Stimulated activated CD4-positive, alpha-beta T cell treated with anti-CD3 and anti-CD28 coated beads, Interleukin-1b, Interleukin-23, amount 100 ng/mL, for 1 hour (primary cell): ENCODE measurements at regions not wholly inside any gene's neighbourhood (a gene's known extent, or its start where the extent isn't known, plus 50 kb on each side); places are given as distances from the start of the nearest gene placed in this dataset.

Experiments used
- DNase-seq, 2 donors: peaks; one replicate each; pipeline ENCODE4 v3.0.0-alpha.2; 2020; ENCODE audit warnings: low read depth in 2 of 2

DNA sequence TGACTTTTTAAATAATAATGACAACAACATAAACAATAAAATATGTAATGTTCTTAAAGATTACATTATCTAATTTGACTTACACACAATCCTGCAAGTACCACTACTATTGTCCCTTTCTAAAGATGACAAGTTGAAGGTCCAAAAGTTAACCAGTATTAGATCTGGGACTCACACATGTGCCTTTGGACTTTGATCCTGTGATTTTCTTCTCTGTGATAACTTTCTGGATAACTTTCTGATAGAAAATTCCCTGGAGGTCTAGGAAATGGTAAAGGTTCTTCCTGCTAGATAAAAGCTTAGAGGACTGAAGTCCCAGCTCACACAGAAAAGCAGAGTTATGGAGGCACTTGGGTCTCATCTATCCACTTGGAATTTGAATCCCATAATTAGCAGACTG lies 311.9 kb upstream of the KLHL29 start:
- DNase-seq: no peak

DNA sequence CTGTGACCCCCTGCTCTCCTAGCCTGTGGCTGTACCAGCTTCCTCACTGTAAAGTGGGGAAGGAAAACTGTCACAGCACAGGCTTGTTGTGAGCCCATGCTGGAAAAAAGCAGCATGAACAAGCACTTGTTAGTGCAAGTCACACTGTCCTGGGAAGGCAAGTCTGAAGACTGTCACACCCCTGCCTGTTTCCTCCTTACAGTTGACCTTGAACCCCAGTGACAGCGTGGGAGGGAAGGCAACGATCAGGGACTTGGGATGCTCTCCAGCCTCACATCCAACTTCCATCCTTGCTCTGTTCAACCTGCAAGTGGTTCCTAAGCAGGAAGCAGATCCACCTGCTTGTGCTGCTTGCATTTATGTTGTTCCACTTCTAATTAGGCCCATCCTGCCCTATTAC lies 311.3 kb upstream of the KLHL29 start:
- DNase-seq: no peak

DNA sequence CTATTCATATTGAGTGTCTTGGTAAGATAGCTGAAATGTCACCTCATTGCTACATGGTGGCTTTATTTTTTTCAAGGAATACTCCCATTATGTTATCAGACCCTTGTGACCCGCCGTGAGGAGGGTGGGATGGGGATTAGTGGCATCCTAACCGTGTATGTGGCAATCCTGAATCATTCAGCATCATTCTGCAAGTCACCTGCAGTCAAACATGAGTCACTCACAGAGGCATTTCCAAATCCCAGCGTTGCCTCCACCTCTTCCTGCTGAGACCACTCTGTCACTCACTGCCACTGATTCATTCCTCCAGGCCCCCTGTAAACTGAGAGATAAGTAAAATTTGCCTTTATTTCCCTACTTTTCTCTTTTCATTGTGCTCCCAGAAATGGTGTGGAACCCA lies 307.4 kb upstream of the KLHL29 start:
- no peak for DNase-seq

DNA sequence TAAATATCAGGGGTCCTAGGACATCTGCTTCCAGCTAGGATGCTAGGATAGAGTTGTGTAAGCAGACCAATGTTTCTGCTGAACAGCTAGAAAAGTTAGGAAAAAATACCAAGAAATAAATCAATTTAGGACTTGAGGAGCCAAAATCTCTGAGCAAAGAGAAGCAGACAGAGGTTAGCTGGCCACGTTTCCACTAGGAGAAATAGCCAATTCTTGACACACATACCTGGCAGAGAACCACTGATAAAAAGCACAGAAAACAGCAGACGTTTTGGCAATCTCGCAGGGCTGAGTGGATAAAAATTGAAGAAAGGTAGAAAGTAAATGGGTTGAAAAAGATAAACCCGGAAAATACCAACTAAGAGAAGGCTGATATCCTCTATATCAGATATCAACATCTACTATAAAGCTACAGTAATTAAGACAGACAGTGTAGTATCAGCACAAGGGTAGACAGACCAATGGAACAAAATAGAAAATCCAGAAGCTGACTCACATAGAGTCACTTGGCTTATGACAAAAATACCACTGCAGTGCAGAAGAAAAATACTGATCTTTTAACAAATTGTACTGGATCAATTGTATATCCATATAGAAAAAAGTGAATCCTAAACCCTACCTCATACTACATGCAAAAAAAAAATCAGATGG lies 306.1 kb upstream of the KLHL29 start:
- no peak for DNase-seq

DNA sequence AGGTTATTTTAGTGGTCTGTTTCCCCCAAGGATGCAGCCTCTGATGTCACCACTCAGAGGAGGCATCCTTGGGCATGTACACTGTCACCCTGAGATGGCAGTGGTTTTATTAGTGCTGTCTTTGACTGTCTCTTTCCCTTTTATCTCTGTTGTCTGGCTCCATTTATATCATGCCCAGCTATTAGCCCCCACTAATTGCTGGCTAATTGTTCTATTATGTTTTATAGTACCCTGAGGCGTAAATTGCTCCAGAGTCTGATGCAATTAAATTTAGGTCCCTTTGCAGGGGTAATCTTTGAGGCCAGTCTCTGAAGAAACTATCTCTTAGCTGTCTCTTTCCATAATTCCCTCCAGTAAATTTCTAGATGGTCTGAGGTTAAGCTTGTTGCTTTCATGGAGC lies 301.0 kb upstream of the KLHL29 start:
- DNase-seq: no peak

DNA sequence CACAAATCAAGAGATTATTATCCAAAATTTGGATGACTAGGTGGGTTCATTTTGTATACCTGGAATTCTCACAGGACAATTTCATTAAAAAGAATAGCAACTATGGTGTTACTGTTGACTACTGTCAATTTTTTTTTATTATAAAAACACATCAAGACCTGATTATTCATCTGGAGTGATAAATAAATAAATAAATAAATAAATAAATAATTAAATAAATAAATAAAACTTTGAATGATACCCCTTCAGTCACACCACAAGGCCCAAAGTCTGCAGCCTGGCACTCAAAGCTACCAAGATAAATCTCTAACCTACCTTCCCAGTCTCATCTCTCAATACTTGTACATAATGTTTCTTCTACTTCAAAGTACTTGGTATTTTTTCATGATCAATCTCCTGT lies 294.0 kb upstream of the KLHL29 start:
- DNase-seq: no peak

DNA sequence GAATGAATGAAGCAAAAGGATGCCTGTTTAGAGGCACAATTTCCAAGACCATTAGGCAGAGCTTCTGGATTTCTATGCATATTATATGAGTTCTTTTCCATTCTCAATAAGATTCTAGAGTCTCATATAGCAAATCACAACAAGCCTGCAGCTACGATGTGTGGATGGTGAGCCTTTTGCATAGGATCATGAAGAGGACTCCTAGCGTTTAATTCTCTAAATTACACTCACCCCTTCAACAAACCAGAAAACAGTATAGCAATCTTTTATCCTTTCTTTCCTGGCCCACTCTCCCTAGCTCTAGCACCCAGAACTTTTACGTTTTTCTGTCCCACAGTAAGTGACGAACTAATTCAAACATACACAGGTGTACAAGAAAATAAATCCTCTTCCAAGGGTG lies 293.1 kb upstream of the KLHL29 start:
- DNase-seq: no peak

DNA sequence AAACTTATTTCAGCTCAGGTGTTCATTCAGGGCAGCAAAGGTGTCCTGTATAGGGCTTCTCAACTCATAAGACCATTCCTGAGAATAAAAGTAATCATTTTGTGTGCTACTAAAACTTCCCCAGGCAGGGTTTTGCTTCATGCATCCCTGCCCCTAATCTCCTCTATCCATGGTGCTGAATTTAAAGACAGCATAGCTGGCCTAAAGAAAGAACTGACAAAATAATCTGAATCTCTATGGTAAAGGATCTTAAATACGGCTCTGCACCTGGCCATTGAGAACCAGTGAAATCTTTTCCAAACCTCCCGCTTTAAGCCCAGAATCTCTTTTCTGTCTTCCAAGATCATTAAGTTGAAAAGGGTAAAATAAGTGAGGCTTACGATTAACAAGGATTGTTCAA lies 292.1 kb upstream of the KLHL29 start:
- DNase-seq: no peak

DNA sequence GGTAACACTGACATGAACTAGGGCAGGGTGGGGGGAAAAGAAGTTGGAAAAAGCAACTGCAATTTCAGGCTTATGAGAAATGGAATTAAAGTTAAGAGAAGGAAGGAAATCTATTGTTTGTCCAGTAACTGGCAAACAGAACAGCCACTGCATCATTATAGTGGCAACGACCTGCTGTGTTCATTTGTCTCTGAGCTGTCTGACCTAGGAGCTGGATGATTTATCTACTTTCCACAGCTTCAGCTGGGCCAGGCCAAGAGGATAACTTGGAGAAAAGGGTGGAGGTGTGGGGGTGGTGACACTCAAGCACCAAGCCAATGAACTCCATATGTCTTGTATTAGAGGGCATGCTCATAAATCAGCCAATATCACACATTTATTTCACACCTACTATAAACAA lies 291.5 kb upstream of the KLHL29 start:
- DNase-seq: no peak

DNA sequence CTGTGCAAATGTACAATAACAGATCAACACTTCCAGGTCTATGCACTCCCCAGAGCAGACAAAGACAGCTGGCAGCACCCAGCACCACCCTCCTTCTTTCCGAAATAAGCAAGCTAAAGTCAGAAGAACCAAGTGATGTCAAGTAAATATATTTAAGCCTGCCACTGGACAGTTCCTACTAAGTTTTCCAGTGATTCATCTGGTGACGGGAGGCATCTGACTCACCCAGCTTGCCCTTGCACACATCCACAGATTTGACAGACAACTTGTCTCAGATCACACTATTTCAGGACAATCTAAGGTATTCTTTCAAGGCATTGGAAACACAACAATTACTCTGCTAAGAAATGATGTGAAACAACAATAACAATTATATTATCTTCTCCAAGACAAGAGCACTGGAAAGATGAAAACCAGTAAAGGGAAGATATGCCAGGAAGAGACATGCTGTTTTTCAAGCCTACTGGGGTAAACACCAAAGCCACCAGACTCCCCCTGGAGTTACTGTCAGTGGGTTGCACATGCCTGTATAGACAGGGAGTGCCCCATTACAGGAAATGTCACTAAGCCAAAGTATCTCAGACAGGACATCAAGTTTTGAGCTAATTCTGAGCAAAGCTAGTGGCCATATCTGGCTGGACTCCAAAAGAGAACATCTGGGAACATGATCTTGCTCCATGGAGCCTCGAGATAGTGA lies 287.9 kb upstream of the KLHL29 start:
- DNase-seq: no peak

DNA sequence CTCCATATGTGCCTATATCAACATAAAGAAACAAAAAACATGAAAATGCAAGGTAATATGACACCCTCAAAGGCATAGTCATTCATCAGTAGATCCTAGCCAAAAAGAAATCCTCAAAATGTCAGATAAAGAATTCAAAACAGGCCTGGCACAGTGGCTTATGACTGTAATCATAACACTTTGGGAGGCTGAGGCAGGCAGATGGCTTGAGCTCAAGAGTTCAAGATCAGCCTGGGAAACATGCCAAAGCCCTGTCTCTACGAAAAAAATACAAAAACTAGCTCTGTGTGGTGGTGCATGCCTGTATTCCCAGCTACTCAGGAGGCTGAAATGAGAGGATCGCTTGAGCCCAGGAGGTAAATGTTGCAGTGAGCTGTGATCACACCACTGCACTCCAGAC lies 284.6 kb upstream of the KLHL29 start:
- no peak for DNase-seq

DNA sequence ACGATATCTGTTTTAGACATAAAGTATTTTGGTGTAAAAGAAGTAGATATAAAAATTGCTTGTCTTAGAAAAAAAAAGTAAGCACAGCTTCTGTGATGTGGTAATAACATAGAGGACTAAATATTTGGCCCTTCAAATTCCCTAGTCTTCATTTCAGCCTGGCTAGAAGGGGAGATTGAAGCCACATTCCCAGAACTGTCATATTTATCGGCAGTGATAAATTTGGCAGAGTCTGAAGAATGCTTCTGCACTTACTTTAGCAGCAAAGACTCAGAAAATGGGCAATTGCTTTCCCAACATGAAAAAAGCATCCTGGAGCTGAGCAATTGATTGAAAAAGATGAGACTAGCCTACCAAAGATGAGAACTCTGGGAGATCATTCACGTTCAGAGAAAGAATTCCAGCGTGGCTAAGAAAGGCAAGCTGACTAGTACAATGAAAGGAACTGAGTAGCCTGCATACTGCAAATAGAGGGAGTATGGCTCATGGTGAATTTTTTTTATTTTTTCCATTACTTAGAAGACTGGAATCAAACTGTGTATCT lies 278.7 kb upstream of the KLHL29 start:
- no peak for DNase-seq

DNA sequence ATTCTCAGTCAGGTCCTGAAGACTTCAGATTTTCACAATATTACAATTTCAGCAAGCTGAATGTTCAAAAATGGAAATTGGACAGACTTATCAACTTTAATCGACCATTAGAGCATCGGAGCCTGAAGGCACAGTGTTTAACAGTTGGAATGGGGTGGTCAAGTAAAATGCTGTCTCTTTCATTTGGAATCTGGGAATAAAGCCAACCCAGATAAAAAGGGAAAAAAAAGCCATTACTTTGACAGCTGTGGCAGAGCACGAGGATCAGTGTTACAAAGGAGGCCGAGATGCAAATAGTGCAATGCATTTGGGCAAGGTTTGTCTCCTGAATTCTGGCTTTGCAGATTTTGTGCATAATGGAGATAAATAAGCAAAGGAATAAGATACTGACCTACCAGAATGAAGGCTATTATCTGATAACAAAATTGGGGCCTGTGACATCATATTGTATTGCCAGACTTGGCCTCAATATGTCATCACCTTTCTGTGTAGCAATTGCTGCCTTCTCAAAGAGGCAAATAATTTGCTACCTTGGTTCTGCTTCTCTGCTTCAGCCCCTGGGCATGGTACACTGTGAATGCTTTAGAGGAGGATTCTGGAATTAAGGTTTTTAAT lies 277.5 kb upstream of the KLHL29 start:
- DNase-seq: no peak

DNA sequence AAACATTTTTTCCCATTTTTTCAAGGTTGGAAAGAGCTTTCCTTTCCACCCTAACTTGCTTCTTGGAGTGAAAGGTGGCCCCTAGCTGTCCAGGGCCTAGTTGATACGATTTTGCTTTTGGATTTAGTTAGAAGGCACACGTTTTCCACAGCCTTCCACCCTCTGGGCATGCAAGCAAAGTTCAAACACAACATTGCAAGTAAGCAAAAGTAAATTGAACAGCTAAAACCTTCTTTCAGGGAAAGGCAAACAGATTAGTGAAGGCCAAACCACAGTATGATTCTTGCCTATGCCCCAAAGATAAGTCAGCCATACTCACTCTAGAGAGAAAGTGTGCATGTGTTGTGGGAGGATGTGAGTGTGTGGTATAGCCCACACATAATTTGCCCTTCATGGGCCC lies 273.7 kb upstream of the KLHL29 start:
- no peak for DNase-seq

DNA sequence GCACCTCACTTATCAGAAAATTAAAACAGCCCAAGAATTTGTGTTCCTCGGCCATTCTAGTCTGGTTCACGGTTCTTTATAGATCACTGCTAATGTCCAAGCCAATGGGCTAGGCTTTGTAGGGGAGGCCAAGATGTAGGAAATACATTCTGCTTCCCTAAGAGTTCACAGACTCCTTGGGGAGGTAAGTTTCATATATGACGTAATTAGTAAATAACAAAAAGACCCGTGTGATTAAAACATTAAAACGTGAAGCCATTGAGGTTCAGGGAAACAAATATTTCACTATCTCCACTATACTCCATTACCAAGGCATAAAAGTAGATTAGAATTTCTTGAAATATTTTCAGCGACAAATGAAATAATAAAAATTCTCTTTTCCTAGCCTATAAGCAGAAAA lies 272.5 kb upstream of the KLHL29 start:
- no peak for DNase-seq

DNA sequence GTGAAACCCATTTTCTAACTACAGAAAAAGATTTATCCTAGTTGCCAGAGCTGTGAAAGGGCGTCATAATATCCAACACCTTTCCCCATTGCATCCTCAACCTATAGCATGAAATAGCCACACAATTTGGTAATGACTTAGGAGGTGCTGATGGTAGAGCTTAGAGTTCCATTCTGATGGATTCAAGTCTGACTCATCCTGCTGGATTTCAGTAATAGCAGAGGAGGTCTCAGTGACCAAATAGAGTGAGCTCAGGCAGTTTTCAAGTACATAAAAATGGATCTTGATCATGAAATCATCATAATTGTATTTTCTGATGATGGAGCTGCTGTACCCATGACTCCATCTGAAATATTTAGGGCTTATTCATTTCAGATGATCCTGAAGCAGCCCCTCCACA lies 270.7 kb upstream of the KLHL29 start:
- DNase-seq: no peak

DNA sequence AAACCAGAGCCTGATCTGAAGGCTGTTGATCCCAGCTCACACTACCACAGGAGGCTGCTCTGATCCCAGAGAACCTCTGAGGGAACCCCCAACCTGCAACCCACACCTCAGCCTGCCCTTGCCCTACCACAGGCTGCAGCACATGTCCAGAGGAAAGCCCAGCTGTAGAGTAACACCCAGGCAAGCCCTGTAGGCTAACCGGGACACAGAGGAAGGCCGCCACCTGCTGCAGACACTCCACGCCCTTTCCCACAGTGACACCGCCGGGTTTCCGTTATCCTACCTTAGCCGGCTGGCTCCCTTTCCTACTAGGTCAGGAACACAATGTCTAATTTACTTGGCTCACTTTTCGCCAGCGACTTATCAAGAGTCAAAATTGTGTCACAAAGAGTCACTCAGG lies 266.7 kb upstream of the KLHL29 start:
- no peak for DNase-seq

DNA sequence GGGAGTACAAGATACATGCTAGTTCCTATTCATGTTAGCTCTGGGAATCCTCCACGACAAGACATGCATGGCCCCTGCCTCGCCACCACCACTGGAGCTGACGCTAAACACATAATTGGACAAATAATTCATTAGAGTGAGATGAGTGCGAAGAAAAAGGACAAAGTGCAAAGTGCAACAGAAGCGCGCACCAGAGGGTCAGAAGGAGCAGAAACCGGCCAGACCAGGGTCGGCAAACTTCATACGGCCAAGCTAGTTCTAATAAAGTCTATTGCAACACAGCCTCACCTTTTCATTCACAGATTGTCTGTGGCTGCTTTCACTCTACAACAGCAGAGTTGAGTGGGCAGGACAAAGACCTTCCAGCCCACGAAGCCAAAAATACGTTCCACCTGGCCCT lies 266.1 kb upstream of the KLHL29 start:
- no peak for DNase-seq

DNA sequence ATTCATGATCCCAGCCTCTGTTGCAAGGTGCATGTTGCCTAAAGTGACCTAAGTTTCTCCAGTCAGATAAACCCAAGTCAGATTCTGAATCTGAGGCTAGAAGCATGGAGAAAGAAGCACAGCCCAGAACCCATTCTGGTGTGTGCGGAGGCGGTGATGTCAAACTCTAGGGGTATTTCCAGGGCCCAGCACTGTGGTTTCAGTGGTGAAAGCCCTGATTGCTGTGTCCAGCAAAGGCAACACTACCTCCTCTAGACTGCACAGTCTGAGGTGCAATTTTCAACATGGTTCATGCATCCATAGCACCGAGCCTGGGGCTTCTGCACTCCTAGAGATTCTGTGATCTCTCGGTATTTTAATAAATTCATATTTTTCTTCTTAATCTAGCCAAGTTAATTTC lies 264.8 kb upstream of the KLHL29 start:
- DNase-seq: no peak

DNA sequence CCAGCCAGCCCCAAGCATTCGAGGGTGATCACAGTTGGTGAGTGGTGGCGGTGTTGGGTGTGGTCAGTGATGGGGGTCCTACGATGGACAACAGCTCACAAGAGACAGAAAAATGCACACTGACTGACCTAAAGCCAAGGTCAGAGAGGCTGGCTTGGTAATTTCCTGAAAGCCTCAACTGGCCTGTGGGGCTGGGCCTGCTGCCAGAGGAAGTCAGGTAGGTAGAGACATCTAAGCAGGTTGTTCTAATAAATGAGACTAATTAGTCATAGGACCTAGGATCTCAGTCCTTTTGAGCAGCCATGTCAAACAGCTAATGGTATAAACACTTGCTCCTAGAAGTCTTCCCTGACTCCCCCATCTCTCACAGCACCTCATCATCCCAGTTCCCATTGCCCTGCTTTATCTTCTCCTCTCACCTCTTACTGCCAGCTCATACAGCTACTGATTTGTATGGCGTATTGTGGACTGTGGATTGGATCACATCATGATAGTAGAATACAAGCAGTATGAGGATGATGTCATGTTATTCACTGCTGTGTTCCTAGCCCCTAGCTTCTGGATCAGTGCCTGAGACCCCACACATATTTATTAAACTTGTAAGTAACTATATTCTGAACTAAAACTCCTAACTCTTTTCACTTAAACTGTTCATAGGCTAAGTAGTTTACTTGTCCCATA lies 262.9 kb upstream of the KLHL29 start:
- DNase-seq: no peak

DNA sequence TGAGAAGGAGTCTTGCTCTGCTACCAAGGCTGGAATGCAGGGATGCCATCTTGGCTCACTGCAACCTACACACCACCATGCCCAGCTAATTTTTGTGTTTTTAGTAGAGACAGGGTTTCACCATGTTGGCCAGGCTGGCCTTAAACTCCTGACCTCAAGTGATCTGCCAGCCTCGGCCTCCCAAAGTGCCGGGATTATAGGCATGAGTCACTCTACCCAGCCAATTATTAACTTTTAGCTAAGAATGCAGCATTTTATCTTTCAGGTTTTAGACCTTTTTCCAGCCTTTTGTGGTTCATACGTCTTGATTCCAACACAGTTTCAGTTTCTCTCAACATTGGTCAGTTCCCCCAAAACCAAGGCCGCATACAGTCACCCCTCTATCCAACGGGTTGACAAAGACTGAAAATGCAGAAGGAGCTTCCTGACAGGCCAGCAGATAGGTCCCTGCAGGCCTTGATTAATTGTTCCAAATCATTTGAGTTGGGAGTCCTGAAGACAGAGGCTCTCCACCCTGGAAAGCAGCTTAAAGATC lies 262.2 kb upstream of the KLHL29 start:
- no peak for DNase-seq

DNA sequence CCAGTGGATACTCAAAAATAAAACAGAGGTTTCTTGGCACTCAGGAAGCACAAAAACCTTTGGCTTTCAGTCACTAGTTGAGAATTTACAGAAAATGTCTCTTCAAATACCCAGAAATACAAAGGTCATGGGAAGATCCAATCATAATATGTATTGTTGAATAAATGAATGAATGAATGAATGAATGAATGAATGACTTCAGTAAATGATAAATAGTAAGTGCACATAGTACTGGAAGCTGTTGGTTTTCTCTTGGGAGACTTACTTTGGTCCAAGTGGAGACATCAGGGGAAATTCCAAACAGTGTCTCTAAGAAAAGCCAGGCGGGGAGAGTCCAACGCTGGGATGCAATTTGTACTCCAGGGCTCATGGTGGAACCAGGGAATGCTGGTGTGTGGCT lies 261.3 kb upstream of the KLHL29 start:
- DNase-seq: no peak
